HCT116 (cell line): ENCODE measurements at regions not wholly inside any gene's neighbourhood (a gene's known extent, or its start where the extent isn't known, plus 50 kb on each side); places are given as distances from the start of the nearest gene placed in this dataset.

Experiments
- ATAC-seq: fragments of 200-7000 bp; cut with Tn5 transposase; 2 replicates; pipeline ENCODE4 v1.9.1; 2020; ENCODE audit warnings: mild to moderate bottlenecking, moderate library complexity
- BruUV-seq: library from RNA; stranded (reverse); fragments of 400-500 nt; replicated peaks from 2 replicates; lab custom pipeline; 2021; lab: Mats Ljungman, UMichigan
- CTCF ChIA-PET: fragments of 300-600 bp; sonication (Branson Sonifier 250); formaldehyde crosslinking; loops from one replicate; lab custom pipeline; 2021; ENCODE audit warnings: antibody characterized with exemption; lab: Charles Lee
- POLR2A ChIA-PET: fragments of 300-600, 350-600 bp; sonication (Branson Sonifier 250); formaldehyde crosslinking; loops from one replicate; lab custom pipeline; 2021; ENCODE audit warnings: antibody characterized with exemption; lab: Charles Lee
- RAD21 ChIA-PET, 2 experiments: fragments of 300-600 bp; sonication (Branson Sonifier 250); formaldehyde crosslinking; loops; one replicate each; lab custom pipeline; 2023; ENCODE audit warnings: low total read pairs in 2 of 2; ENCODE audit not compliant: uncharacterized antibody in 2 of 2, unreplicated experiment in 2 of 2, low non-redundant PET in 1 of 2; lab: Charles Lee
- DNase-seq: peaks from one replicate; pipeline ENCODE4 v3.0.0-alpha.2; 2010; ENCODE audit warnings: low read depth, low spot score
- H2AFZ ChIP-seq: fragments of 200-600 bp; shearing (Covaris generic), sonication (generic); 2 replicates; pipeline ENCODE4 v1.6.1; 2017; ENCODE audit warnings: low read depth, mixed run types, mixed read lengths, antibody characterized with exemption, low read length; ENCODE audit not compliant: poor library complexity, severe bottlenecking
- H3K27ac ChIP-seq: 2 replicates; pipeline ENCODE4 v1.5.1; 2012; ENCODE audit warnings: low read depth, low read length
- H3K27me3 ChIP-seq: fragments of 200-600 bp; sonication (generic); 2 replicates; pipeline ENCODE4 v1.6.1; 2016; ENCODE audit warnings: mixed run types, low read length, mixed read lengths; ENCODE audit not compliant: insufficient read depth
- H3K36me3 ChIP-seq, 2 experiments: fragments of 200-500 bp in 1 of 2; fragments of 200-600 bp in 1 of 2; sonication (Bioruptor generic) in 1 of 2; sonication (generic) in 1 of 2; 2 replicates each; pipeline versions ENCODE4 v1.5.1 to v1.6.1; 2014 to 2016; ENCODE audit warnings: low read length in 2 of 2, inconsistent platforms in 1 of 2, mixed read lengths in 1 of 2, mixed run types in 1 of 2; ENCODE audit not compliant: insufficient read depth in 2 of 2, control insufficient read depth in 1 of 2
- H3K4me1 ChIP-seq, 2 experiments: fragments of 200-600 bp in 1 of 2; sonication (generic) in 1 of 2; 2 replicates each; pipeline versions ENCODE4 v1.5.1 to v1.6.1; 2012 to 2017; ENCODE audit warnings: low read length in 2 of 2, inconsistent platforms in 1 of 2, mild to moderate bottlenecking in 1 of 2, mixed read lengths in 1 of 2, mixed run types in 1 of 2, moderate library complexity in 1 of 2; ENCODE audit not compliant: insufficient read depth in 2 of 2, control insufficient read depth in 1 of 2
- H3K4me2 ChIP-seq: fragments of 200-600 bp; sonication (generic); 2 replicates; pipeline ENCODE4 v1.6.1; 2017; ENCODE audit warnings: mixed run types, low read length, mixed read lengths
- H3K4me3 ChIP-seq, 2 experiments: fragments of 200-600 bp in 1 of 2; sonication (generic) in 1 of 2; replicated peaks in 1 of 2; 2 replicates each; pipeline ENCODE4 v1.5.1; 2011 to 2016; ENCODE audit warnings: low read length in 2 of 2, control low read depth in 1 of 2, low read depth in 1 of 2, mild to moderate bottlenecking in 1 of 2, mixed read lengths in 1 of 2, mixed run types in 1 of 2
- H3K79me2 ChIP-seq: fragments of 200-600 bp; sonication (generic); 2 replicates; pipeline ENCODE4 v1.6.1; 2017; ENCODE audit warnings: mild to moderate bottlenecking, mixed run types, low read length, moderate library complexity, mixed read lengths; ENCODE audit not compliant: insufficient read depth
- H3K9ac ChIP-seq: fragments of 200-600 bp; sonication (generic); 2 replicates; pipeline ENCODE4 v1.6.1; 2016; ENCODE audit warnings: low read length, mixed read lengths
- H3K9me2 ChIP-seq: fragments of 200-600 bp; sonication (generic), shearing (Covaris generic); 2 replicates; pipeline ENCODE4 v1.6.1; 2017; ENCODE audit warnings: mixed run types, mild to moderate bottlenecking, moderate library complexity; ENCODE audit not compliant: insufficient read depth
- H3K9me3 ChIP-seq, 2 experiments: fragments of 200-500 bp in 1 of 2; fragments of 200-600 bp in 1 of 2; sonication (Bioruptor generic) in 1 of 2; sonication (generic) in 1 of 2; 2 replicates each; pipeline ENCODE4 v1.6.1; 2014 to 2017; ENCODE audit warnings: low read length in 2 of 2, mixed read lengths in 2 of 2, inconsistent platforms in 1 of 2, low read depth in 1 of 2, mild to moderate bottlenecking in 1 of 2, mixed run types in 1 of 2, moderate library complexity in 1 of 2; ENCODE audit not compliant: control insufficient read depth in 1 of 2, insufficient read depth in 1 of 2
- H4K20me1 ChIP-seq: fragments of 200-600 bp; sonication (generic), shearing (Covaris generic); 2 replicates; pipeline ENCODE4 v1.6.1; 2017; ENCODE audit warnings: mixed run types, mild to moderate bottlenecking, moderate library complexity; ENCODE audit not compliant: insufficient read depth
- ATF3 ChIP-seq: IDR thresholded peaks from 2 replicates; pipeline ENCODE4 v1.6.1; 2012
- CBX3 ChIP-seq: IDR thresholded peaks from 2 replicates; pipeline ENCODE4 v1.6.1; 2012; ENCODE audit warnings: low read depth
- CTCF ChIP-seq, 3 experiments: fragments of 200-600 bp in 1 of 3; sonication (generic) in 1 of 3; IDR thresholded peaks in 2 of 3; conservative IDR thresholded peaks in 1 of 3; 2 replicates each; pipeline ENCODE4 v1.5.1; 2012 to 2017; ENCODE audit warnings: low read depth in 2 of 3, low read length in 2 of 3, antibody characterized with exemption in 1 of 3, borderline replicate concordance in 1 of 3, control low read depth in 1 of 3, mild to moderate bottlenecking in 1 of 3, mixed read lengths in 1 of 3, mixed run types in 1 of 3, moderate library complexity in 1 of 3; ENCODE audit not compliant: insufficient read depth in 1 of 3
- EGR1 ChIP-seq: IDR thresholded peaks from 2 replicates; pipeline ENCODE4 v1.6.1; 2012; ENCODE audit warnings: low read depth
- ELF1 ChIP-seq: IDR thresholded peaks from 2 replicates; pipeline ENCODE4 v1.6.1; 2012; ENCODE audit warnings: low read depth, borderline replicate concordance
- EZH2 ChIP-seq: fragments of 200-600 bp; sonication (generic); IDR thresholded peaks from 2 replicates; pipeline ENCODE4 v1.6.1; 2017; ENCODE audit warnings: antibody characterized with exemption, mixed run types
- EZH2phosphoT487 ChIP-seq: fragments of 200-600 bp; IDR thresholded peaks from 2 replicates; pipeline ENCODE4 v1.6.1; 2018; ENCODE audit warnings: antibody characterized with exemption, borderline replicate concordance
- FOSL1 ChIP-seq: IDR thresholded peaks from 2 replicates; pipeline ENCODE4 v1.6.1; 2012; ENCODE audit warnings: low read depth
- POLR2A ChIP-seq: IDR thresholded peaks from 2 replicates; pipeline ENCODE4 v1.7.0; 2011; ENCODE audit warnings: borderline replicate concordance; ENCODE audit not compliant: insufficient read depth, insufficient read length; ENCODE audit errors: extremely low read depth
- POLR2AphosphoS5 ChIP-seq: IDR thresholded peaks from 2 replicates; pipeline ENCODE4 v1.6.1; 2011; ENCODE audit warnings: mild to moderate bottlenecking, low read depth, low read length, moderate library complexity
- RAD21 ChIP-seq: IDR thresholded peaks from 2 replicates; pipeline ENCODE4 v1.6.1; 2012; ENCODE audit warnings: low read depth, mild to moderate bottlenecking
- REST ChIP-seq: IDR thresholded peaks from 2 replicates; pipeline ENCODE4 v1.6.1; 2012; ENCODE audit warnings: low read depth
- SIN3A ChIP-seq: IDR thresholded peaks from 2 replicates; pipeline ENCODE4 v1.6.1; 2012; ENCODE audit warnings: low read depth
- SP1 ChIP-seq: IDR thresholded peaks from 2 replicates; pipeline ENCODE4 v1.6.1; 2012; ENCODE audit warnings: low read depth
- SRF ChIP-seq: IDR thresholded peaks from 2 replicates; pipeline ENCODE4 v1.6.1; 2012; ENCODE audit warnings: low read depth
- TCF7L2 ChIP-seq: IDR thresholded peaks from 2 replicates; pipeline ENCODE4 v1.7.0; 2011; ENCODE audit warnings: borderline replicate concordance, inconsistent platforms; ENCODE audit not compliant: insufficient read depth, insufficient read length; ENCODE audit errors: extremely low read depth
- YY1 ChIP-seq: IDR thresholded peaks from 2 replicates; pipeline ENCODE4 v1.6.1; 2011; ENCODE audit warnings: low read length, low read depth, moderate library complexity, mild to moderate bottlenecking; ENCODE audit not compliant: insufficient replicate concordance; ENCODE audit errors: extremely low read depth
- ZBTB33 ChIP-seq: IDR thresholded peaks from 2 replicates; pipeline ENCODE4 v1.6.1; 2011; ENCODE audit warnings: mild to moderate bottlenecking, low read length, moderate library complexity; ENCODE audit not compliant: insufficient replicate concordance; ENCODE audit errors: extremely low read depth
- ZFX ChIP-seq: fragments of 450-650 bp; IDR thresholded peaks from 2 replicates; pipeline ENCODE4 v1.6.1; 2017
- ZNF274 ChIP-seq: fragments of 200-500 bp; sonication (Bioruptor generic); IDR thresholded peaks from 2 replicates; pipeline ENCODE4 v1.6.1; 2014; ENCODE audit warnings: mild to moderate bottlenecking, low read depth, low read length, inconsistent platforms
- intact Hi-C: fragments of 100-400 bp; cut with micrococcal nuclease; formaldehyde crosslinking; loops from 2 replicates; pipeline ENCODE4 v1.10.0; 2022

- ChIA-PET RAD21 (no interaction called here), CTCF (no interaction called here)
- BruUV-seq, result no TSS peak
- no peaks in the 10 kb centered on the region for H3K36me3 ChIP-seq
- no peaks in the 10 kb centered on the region for H4K20me1 ChIP-seq
- H3K9ac ChIP-seq, result no peak overlapping the region
- intact Hi-C loops, result no loop called here
- H2AFZ ChIP-seq, result no peak overlapping the region
- no peak for DNase-seq
- H3K27me3 ChIP-seq, result no peaks in the 10 kb centered on the region
- TF ChIP-seq ZFX (no peak), CBX3 (no peak), SIN3A (no peak), EGR1 (no peak), TCF7L2 (no peak), ATF3 (no peak), POLR2AphosphoS5 (no peak), ZNF274 (no peak), ZBTB33 (no peak), EZH2phosphoT487 (no peak), ELF1 (no peak), EZH2 (no peak), RAD21 (no peak), CTCF (IDR thresholded peaks at IDR 0.05 in 2 of 3, conservative IDR thresholded peaks at IDR 0.05 in 1 of 3; ENCODE audit: borderline replicate concordance in 1 of 3, insufficient read depth in 1 of 3, low read depth in 2 of 3, low read length in 2 of 3) (no peak), YY1 (no peak), SRF (no peak), FOSL1 (no peak), SP1 (no peak), POLR2A (no peak), REST (no peak)
- TF ChIP-seq, all 23 proteins: peak for 0
- no peak for ATAC-seq
- Histone ChIP-seq H3K4me3 (no peak overlapping the region), H3K79me2 (no peaks in the 10 kb centered on the region), H3K9me3 (no peaks in the 10 kb centered on the region), H3K4me1 (no peaks in the 10 kb centered on the region), H3K27ac (no peak overlapping the region), H3K9me2 (no peaks in the 10 kb centered on the region), H3K4me2 (no peak overlapping the region)
- POLR2A ChIA-PET, result no interaction called here
Observed at GRCh38 chr4:119816473-119816872, 187.9 kb upstream of the PDE5A start.
